Fibroblast of mammary gland (primary cell): ENCODE measurements at regions not wholly inside any gene's neighbourhood (a gene's known extent, or its start where the extent isn't known, plus 50 kb on each side); places are given as distances from the start of the nearest gene placed in this dataset.

Source experiments
- DNase-seq: peaks from one replicate; pipeline ENCODE4 v3.0.0-alpha.2; 2010; ENCODE audit warnings: low read depth
- H3K4me3 ChIP-seq: 2 replicates; pipeline ENCODE4 v1.5.1; 2011; ENCODE audit warnings: low read depth, mild to moderate bottlenecking, low read length, moderate library complexity; ENCODE audit not compliant: control insufficient read depth
- TF ChIP-seq, protein P1 (sequence below): conservative IDR thresholded peaks from 2 replicates; pipeline ENCODE4 v1.5.1; 2011; ENCODE audit warnings: low read depth, low read length, inconsistent platforms; ENCODE audit not compliant: control insufficient read depth, insufficient read depth

DNA sequence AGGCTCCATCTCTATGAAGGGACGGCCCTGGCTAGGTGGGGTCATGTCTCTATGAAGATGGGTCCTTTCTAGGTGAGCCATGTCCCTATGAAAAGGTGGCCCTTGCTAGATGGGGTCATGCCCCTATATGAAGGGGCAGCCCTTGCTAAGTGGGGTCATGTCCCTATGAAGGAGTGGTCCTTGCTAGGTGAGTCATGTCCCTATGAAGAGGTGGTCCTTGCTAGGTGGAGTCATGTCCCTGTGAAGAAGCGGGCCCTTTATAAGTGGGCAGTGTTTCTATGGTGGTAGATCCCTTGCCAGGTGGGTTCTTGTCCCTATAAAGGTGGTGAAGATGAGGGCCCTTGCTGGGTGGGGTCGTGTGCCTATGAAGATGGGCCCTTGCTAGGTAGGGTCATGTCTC lies 283.0 kb upstream of the IRX2 start:
- H3K4me3 ChIP-seq, result no peak overlapping the region
- DNase-seq, result no peak

DNA sequence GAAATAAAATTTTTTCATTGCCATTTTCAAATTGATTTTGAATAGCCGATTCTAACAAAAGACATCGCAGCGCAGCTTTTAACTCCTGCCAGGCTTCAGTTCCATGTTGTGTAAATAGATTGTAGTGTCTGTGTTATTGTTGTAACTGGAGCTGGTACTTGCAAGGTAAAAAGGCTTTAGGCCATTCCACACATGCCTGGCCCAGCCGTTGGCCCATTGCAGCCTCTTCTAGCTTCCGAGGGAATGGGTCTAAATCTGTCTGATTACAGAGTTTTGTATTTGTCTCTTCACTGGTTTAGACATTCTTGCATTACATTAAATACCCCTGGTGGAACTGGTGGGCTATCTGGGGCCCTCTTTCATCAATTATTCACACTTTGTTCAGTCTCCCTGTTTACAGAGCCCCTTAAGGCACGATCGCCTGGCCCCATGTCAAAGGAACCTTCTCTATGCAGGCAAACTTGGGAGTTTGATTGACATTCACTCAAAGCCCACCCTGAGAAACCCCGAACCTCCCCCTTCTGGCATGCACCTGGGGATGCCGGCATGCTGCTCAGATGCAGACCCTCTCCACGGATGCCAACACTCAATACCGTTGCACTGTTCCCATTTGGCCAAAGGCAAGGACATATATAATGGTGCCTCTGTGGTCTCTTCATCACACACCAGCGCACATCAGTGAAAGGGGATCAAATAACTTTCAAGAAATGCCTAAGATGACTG lies 281.7 kb upstream of the IRX2 start:
- no peak overlapping the region for H3K4me3 ChIP-seq
- TF ChIP-seq, protein P1, sequence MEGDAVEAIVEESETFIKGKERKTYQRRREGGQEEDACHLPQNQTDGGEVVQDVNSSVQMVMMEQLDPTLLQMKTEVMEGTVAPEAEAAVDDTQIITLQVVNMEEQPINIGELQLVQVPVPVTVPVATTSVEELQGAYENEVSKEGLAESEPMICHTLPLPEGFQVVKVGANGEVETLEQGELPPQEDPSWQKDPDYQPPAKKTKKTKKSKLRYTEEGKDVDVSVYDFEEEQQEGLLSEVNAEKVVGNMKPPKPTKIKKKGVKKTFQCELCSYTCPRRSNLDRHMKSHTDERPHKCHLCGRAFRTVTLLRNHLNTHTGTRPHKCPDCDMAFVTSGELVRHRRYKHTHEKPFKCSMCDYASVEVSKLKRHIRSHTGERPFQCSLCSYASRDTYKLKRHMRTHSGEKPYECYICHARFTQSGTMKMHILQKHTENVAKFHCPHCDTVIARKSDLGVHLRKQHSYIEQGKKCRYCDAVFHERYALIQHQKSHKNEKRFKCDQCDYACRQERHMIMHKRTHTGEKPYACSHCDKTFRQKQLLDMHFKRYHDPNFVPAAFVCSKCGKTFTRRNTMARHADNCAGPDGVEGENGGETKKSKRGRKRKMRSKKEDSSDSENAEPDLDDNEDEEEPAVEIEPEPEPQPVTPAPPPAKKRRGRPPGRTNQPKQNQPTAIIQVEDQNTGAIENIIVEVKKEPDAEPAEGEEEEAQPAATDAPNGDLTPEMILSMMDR, result no peak
- no peak for DNase-seq

More for the DNA sequence above, 283.0 kb upstream of the IRX2 start:
- TF ChIP-seq, protein P1, result no peak

DNA sequence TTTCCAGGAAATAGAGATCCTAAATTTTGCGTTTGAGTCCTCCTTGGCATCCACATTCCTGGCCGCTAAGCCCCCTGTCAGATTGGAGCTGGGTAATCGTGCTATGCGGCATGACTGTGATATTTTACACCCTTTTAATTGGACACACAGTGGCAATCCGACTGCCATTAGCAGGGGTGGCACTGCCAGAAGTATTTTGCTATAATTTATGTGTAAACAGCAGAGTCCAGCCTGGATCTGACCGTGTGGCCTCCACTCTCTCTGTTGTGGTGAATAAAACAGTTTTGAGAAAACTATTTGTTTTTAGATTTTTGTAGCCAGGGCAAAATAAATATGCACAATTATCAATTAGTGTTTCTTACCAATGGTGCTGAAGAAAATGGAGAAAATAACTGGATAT lies 281.0 kb upstream of the IRX2 start:
- no peak overlapping the region for H3K4me3 ChIP-seq
- TF ChIP-seq, protein P1, result no peak
- DNase-seq, result no peak

DNA sequence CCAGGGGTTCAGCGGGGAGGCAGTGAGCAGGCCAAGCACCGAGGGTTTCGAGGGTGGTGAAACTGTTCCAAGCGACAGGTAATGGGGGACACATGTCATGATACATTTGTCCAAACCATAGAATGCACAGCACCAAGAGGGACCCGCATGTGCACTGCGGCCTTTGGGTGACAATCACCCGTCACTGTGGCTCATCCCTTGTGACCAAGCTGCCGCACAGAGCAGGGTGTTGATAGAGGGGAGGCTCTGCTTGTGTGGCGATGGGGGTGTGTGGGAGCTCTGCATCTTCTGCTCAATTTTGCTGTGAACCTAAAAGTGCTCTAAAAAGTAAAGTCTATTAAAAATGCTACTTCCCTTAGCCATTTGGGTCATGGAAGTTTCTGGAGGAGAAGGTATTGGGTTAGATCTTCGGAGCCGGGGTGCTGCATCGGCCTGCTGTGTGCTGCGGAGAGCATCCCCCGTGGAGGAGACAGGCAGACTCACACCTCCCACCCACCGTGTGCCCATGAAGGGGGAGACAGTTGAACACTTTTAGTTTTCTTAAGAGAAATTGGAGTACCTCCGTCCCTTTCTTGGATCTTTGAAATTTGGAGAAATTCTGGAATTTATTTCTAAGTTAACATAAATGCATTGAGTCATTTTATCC lies 280.4 kb upstream of the IRX2 start:
- TF ChIP-seq, protein P1, result no peak
- DNase-seq, result no peak
- H3K4me3 ChIP-seq, result no peak overlapping the region

DNA sequence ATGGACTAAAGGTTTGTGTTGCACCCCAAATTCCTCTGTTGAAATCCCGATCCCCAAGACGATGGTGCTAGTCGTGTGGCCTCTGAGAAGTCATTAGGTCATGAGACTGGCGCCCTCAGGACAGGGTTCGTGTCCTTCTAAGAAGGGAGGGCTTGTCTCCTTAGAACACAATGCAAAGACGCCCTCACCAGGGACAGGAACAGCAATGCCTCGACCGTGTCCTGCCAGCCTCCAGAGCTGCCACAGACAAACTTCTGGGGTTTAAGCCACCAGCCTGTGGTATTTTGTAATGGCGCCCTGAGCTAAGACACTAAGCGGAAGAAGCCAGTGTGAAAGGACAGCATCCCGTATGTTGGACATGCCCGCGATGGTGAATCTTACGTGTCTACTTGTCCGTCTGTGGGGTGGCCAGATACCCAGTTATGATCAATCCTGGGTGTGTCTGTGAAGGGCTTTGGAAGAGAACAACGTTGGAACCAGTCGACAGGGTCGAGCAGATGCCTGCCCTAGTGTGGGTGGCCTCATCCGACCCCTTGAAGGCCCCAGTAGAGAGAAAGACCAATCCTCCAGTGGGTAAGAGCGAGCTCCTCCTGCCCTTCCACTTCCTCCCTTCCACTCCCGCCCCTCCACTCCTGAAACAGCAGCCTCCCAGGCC lies 279.2 kb upstream of the IRX2 start:
- TF ChIP-seq, protein P1, result no peak
- no peak overlapping the region for H3K4me3 ChIP-seq
- no peak for DNase-seq

DNA sequence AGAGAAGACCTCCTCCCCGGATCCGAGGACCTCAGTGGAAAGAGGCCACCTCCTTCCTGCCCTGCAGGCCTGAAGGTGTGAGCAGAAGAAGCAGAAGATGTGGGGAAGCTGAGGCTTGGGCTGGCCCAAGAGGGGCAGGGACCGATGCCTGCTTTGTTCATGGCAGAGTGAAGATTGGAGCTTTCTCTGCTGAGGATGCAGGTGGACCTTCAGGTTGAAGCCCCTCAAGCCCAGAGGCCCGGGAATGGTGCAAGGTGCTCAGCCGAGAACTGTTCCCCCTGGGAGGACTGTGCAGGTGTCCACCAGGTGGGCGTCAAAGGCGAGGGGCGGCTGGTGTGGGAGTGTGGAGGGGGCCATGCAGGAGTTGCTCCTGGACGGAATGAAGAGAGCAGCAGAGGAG lies 277.9 kb upstream of the IRX2 start:
- no peak overlapping the region for H3K4me3 ChIP-seq
- TF ChIP-seq, protein P1, result no peak
- DNase-seq, result no peak
